ENCODE measurements at regions not wholly inside any gene's neighbourhood (a gene's known extent, or its start where the extent isn't known, plus 50 kb on each side); places are given as distances from the start of the nearest gene placed in this dataset.
"Not testable (repeated sequence)": the region's sequence is repeated elsewhere in the genome, so short reads cannot be mapped to it uniquely, and the experiment has no call there.

DNA sequence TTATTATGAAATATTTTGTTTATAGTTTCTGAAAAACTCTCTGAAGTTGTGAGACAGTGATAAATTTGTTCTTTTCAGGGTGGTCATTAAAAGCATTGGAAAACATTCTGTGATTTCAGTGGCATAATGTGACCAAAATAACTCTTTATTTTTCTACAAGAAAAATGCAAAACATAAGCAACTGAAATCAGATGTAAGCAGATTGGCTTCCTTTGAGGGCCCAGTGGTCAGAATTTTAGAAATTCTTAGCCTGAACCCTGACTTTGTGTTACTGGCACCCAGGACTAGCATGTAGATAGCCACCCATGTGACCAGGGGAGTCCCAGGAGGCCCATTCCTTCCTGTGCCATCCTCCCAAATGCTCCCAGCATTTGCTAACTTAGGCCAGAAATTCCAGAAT is 145.6 kb upstream of the SLC38A2 start:
- DNase-seq (ENCODE audit: low spot score): no peak

- no peak for DNase-seq (ENCODE audit: low spot score)
Observed at GRCh38 chr12:46517579-46517962, 145.0 kb upstream of the SLC38A2 start.

DNA sequence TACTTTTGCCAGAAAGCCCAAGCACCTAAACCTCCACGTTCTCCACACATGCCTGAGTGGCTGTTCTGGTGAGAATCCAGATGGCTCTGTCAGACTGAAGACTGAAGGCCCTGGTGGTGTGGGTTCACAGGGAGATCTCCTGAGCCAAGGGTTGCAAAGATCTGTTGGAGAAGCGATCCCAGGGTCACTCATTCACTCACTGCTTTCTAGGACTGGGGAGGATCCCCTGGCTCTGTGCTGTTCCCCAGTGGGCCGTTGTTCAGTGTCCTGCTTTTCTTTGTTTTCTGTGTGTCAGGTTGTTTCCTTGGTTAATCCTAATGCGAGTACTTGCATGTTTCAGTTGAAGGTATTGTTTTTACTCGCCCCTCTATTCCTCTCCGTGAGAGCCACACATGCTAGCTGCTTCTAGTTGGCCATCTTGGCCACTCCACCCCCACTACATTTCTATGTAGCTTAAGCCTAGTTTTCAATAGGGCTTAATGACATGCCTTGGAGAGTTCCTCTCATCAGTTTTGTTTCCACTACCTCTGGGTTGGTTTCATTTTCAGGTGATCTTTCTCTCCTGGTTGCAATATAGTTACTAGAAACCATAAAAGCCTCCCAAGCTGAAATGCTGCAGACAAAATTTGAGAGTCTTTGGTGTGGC is 144.5 kb upstream of the SLC38A2 start:
- DNase-seq (ENCODE audit: low spot score): peak; percentile 14

- DNase-seq (ENCODE audit: low spot score): no peak
Observed at GRCh38 chr12:46516238-46516932, 143.8 kb upstream of the SLC38A2 start.

- DNase-seq (ENCODE audit: low spot score): no peak
Observed at GRCh38 chr12:46515829-46516228, 143.3 kb upstream of the SLC38A2 start.

- no peak for DNase-seq (ENCODE audit: low spot score)
Observed at GRCh38 chr12:46514886-46515285, 142.3 kb upstream of the SLC38A2 start.

GRCh38 chr12:46510257-46510656 is 137.7 kb upstream of the SLC38A2 start:
- DNase-seq (ENCODE audit: low spot score): not testable (repeated sequence)

- no peak for DNase-seq (ENCODE audit: low spot score)
Observed at GRCh38 chr12:46509135-46509534, 136.6 kb upstream of the SLC38A2 start.

GRCh38 chr12:46508651-46509050 is 136.1 kb upstream of the SLC38A2 start:
- no peak for DNase-seq (ENCODE audit: low spot score)

DNA sequence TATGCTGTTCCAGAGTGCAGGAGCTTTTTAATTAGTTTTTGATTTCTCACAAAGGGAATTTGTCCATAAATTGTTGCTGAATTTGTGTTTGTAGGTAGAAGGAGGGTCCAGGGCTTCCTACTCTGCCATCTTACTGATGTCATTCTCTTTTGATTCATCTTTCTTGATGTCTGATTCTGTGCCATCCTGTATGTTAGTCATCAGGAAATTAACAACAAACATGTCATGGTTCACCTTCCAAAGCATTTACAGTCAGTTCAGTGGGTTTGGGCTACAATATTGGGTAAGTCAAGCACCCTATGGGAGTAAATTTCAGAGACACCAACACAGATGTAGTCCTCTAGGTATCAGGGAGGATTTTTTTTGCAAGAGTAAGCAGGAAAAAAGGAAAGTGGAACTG is 135.2 kb upstream of the SLC38A2 start:
- no peak for DNase-seq (ENCODE audit: low spot score)

- no peak for DNase-seq (ENCODE audit: low spot score)
Observed at GRCh38 chr12:46506961-46507360, 134.4 kb upstream of the SLC38A2 start.

GRCh38 chr12:46506198-46506597 is 133.6 kb upstream of the SLC38A2 start:
- DNase-seq (ENCODE audit: low spot score): no peak

GRCh38 chr12:46504494-46504893 is 131.9 kb upstream of the SLC38A2 start:
- no peak for DNase-seq (ENCODE audit: low spot score)

GRCh38 chr12:46503637-46504175 is 131.1 kb upstream of the SLC38A2 start:
- DNase-seq (ENCODE audit: low spot score): no peak

DNA sequence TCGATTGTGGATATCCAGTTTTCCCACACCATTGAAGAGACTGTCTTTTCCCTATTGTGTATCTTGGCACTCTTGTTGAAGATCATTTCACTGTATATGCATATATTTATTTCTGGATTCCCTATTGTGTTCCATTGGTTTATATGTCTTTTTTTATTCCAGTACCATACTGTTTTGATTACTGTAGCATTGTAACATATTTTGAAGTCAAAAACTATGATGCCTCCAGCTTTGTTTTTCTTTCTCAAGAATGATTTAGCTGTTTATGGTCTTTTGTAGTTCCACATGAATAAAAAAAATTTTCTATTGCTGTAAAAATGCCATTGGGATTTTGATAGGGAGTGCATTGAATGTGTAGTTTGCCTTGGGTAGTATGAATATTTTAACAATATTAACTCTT is 128.1 kb upstream of the SLC38A2 start:
- DNase-seq (ENCODE audit: low spot score): no peak

GRCh38 chr12:46499901-46500300 is 127.3 kb upstream of the SLC38A2 start:
- DNase-seq (ENCODE audit: low spot score): no peak

GRCh38 chr12:46499226-46499625 is 126.7 kb upstream of the SLC38A2 start:
- DNase-seq (ENCODE audit: low spot score): no peak

GRCh38 chr12:46497739-46498138 is 125.2 kb upstream of the SLC38A2 start:
- no peak for DNase-seq (ENCODE audit: low spot score)

GRCh38 chr12:46494424-46494823 is 121.9 kb upstream of the SLC38A2 start:
- DNase-seq (ENCODE audit: low spot score): no peak

- no peak for DNase-seq (ENCODE audit: low spot score)
Observed at GRCh38 chr12:46493834-46494181, 121.2 kb upstream of the SLC38A2 start.

DNA sequence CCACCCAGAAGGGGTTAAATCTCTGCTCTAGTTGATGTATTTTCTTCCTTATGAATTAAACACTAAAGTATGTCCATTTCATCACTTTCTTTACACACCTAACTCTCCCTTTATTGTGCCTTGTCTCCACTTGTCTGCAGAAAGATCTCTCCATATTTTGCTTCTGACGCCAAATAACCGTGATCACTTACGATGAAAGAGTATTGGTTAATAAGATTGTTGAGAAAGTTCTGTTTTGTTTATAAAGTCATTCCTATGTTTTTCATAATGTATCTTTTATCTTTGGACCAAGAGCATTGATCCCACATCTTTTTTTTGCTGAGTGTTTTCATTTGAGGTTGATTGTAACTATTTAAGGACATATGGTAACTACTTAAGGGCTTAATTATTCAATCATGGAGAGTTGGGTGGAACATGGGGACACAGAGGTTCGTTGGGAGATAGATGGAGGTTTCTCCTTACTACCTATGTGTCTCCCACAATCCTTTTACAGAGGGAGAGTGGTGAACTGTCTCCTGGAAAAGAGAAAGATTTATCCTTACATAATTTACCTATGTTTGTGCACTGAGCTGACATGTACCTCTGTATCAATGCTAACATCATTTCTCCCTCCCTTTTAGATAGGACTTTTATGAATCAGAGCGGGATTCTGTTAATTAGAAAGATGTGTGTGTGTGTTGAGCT is 120.7 kb upstream of the SLC38A2 start:
- DNase-seq (ENCODE audit: low spot score): no peak

- DNase-seq (ENCODE audit: low spot score): no peak
Observed at GRCh38 chr12:46492471-46493085, 120.0 kb upstream of the SLC38A2 start.

- no peak for DNase-seq (ENCODE audit: low spot score)
Observed at GRCh38 chr12:46491548-46491947, 119.0 kb upstream of the SLC38A2 start.

Data from CD4-positive, alpha-beta T cell treated with Interleukin-2 at 100 ng/mL for 4 hours (primary cell).